Activated CD4-positive, alpha-beta T cell treated with anti-CD3 and anti-CD28 coated beads, Interleukin-2, Interleukin-6, amounts not matched to agents 100 ng/mL and 50 ng/mL, durations not matched to agents 16 hours and 8 hours (primary cell): ENCODE measurements at regions not wholly inside any gene's neighbourhood (a gene's known extent, or its start where the extent isn't known, plus 50 kb on each side); places are given as distances from the start of the nearest gene placed in this dataset.

Source experiments
- DNase-seq: peaks from one replicate; pipeline ENCODE4 v3.0.0-alpha.2; 2020

- no peak for DNase-seq
Measured at GRCh38 chr2:238793306-238793705, 54.6 kb upstream of the TWIST2 start.

- DNase-seq, result no peak
Measured at GRCh38 chr2:238793801-238794449, 54.0 kb upstream of the TWIST2 start.

GRCh38 chr2:238796223-238796885, 51.5 kb upstream of the TWIST2 start:
- no peak for DNase-seq

GRCh38 chr2:238797537-238797936, 50.3 kb upstream of the TWIST2 start:
- DNase-seq, result no peak
